ENCODE measurements at regions not wholly inside any gene's neighbourhood (a gene's known extent, or its start where the extent isn't known, plus 50 kb on each side); places are given as distances from the start of the nearest gene placed in this dataset.

- no peak for DNase-seq
These were observed 358.2 kb upstream of the PDGFD start for GRCh38 chr11:104522123-104522522.

GRCh38 chr11:104510169-104510568 is 346.2 kb upstream of the PDGFD start:
- no peak for DNase-seq

- DNase-seq, result no peak
These were observed 326.2 kb upstream of the PDGFD start for GRCh38 chr11:104490182-104490581.

GRCh38 chr11:104488561-104488960 is 324.6 kb upstream of the PDGFD start:
- DNase-seq, result no peak

- DNase-seq, result no peak
These were observed 323.3 kb upstream of the PDGFD start for GRCh38 chr11:104487046-104487806.

GRCh38 chr11:104484804-104485554 is 321.0 kb upstream of the PDGFD start:
- no peak for DNase-seq

- DNase-seq, result no peak
These were observed 313.0 kb upstream of the PDGFD start for GRCh38 chr11:104476898-104477297.

GRCh38 chr11:104476454-104476853 is 312.5 kb upstream of the PDGFD start:
- DNase-seq, result no peak

- DNase-seq, result no peak
These were observed 303.5 kb upstream of the PDGFD start for GRCh38 chr11:104467404-104467803.

- DNase-seq, result no peak
These were observed 301.4 kb upstream of the PDGFD start for GRCh38 chr11:104465321-104465720.

GRCh38 chr11:104464691-104465090 is 300.7 kb upstream of the PDGFD start:
- DNase-seq, result no peak

GRCh38 chr11:104462341-104462740 is 298.4 kb upstream of the PDGFD start:
- no peak for DNase-seq

GRCh38 chr11:104451197-104451893 is 287.4 kb upstream of the PDGFD start:
- no peak for DNase-seq

GRCh38 chr11:104443387-104443786 is 279.4 kb upstream of the PDGFD start:
- no peak for DNase-seq

- no peak for DNase-seq
These were observed 278.4 kb upstream of the PDGFD start for GRCh38 chr11:104442321-104442720.

- DNase-seq, result no peak
These were observed 271.5 kb upstream of the PDGFD start for GRCh38 chr11:104435494-104435893.

GRCh38 chr11:104433751-104434150 is 269.8 kb upstream of the PDGFD start:
- DNase-seq, result no peak

- no peak for DNase-seq
These were observed 269.0 kb upstream of the PDGFD start for GRCh38 chr11:104432981-104433380.

- no peak for DNase-seq
These were observed 268.6 kb upstream of the PDGFD start for GRCh38 chr11:104432526-104432925.

GRCh38 chr11:104422324-104422944 is 258.5 kb upstream of the PDGFD start:
- no peak for DNase-seq

GRCh38 chr11:104410336-104410735 is 246.4 kb upstream of the PDGFD start:
- no peak for DNase-seq

- no peak for DNase-seq
These were observed 244.7 kb upstream of the PDGFD start for GRCh38 chr11:104408630-104409029.

GRCh38 chr11:104405277-104405676 is 241.3 kb upstream of the PDGFD start:
- DNase-seq, result no peak

Measured in 8988T (cell line).